HG03354 (cell line): ENCODE measurements at regions not wholly inside any gene's neighbourhood (a gene's known extent, or its start where the extent isn't known, plus 50 kb on each side); places are given as distances from the start of the nearest gene placed in this dataset.

Experiments used
- ATAC-seq: cut with Tn5 transposase; IDR thresholded peaks from one replicate; pipeline ENCODE4 v1.9.1; 2021; ENCODE audit warnings: mild to moderate bottlenecking; ENCODE audit not compliant: unreplicated experiment, poor library complexity, severe bottlenecking

GRCh38 chr1:87165177-87165576 is 163.5 kb upstream of the LMO4 start:
- ATAC-seq: no peak

GRCh38 chr1:87167157-87167789 is 161.4 kb upstream of the LMO4 start:
- no peak for ATAC-seq

GRCh38 chr1:87167848-87168525 is 160.7 kb upstream of the LMO4 start:
- no peak for ATAC-seq

GRCh38 chr1:87169263-87169910 is 159.3 kb upstream of the LMO4 start:
- no peak for ATAC-seq

GRCh38 chr1:87170157-87170556 is 158.5 kb upstream of the LMO4 start:
- ATAC-seq: no peak

GRCh38 chr1:87170931-87171598 is 157.6 kb upstream of the LMO4 start:
- no peak for ATAC-seq

GRCh38 chr1:87173231-87173630 is 155.4 kb upstream of the LMO4 start:
- ATAC-seq: no peak

- ATAC-seq: no peak
Observed at GRCh38 chr1:87174724-87175245, 153.9 kb upstream of the LMO4 start.

GRCh38 chr1:87176087-87176486 is 152.6 kb upstream of the LMO4 start:
- no peak for ATAC-seq

GRCh38 chr1:87176514-87176913 is 152.2 kb upstream of the LMO4 start:
- no peak for ATAC-seq

- ATAC-seq: no peak
Observed at GRCh38 chr1:87178441-87178840, 150.2 kb upstream of the LMO4 start.

- ATAC-seq: no peak
Observed at GRCh38 chr1:87179076-87179810, 149.4 kb upstream of the LMO4 start.

GRCh38 chr1:87179851-87180519 is 148.7 kb upstream of the LMO4 start:
- no peak for ATAC-seq

GRCh38 chr1:87180682-87181081 is 148.0 kb upstream of the LMO4 start:
- no peak for ATAC-seq

- ATAC-seq: no peak
Observed at GRCh38 chr1:87182611-87183010, 146.1 kb upstream of the LMO4 start.

- no peak for ATAC-seq
Observed at GRCh38 chr1:87185077-87185476, 143.6 kb upstream of the LMO4 start.

GRCh38 chr1:87186346-87186745 is 142.3 kb upstream of the LMO4 start:
- ATAC-seq: no peak

GRCh38 chr1:87188640-87189039 is 140.0 kb upstream of the LMO4 start:
- ATAC-seq: no peak

- no peak for ATAC-seq
Observed at GRCh38 chr1:87190402-87190801, 138.3 kb upstream of the LMO4 start.
